ENCODE measurements at regions not wholly inside any gene's neighbourhood (a gene's known extent, or its start where the extent isn't known, plus 50 kb on each side); places are given as distances from the start of the nearest gene placed in this dataset.

GRCh38 chr12:59010941-59011340 lies 90.6 kb upstream of the LRIG3 start:
- TF ChIP-seq CTCF (IDR thresholded peaks at IDR 0.05) (no peak), POLR2A (IDR thresholded peaks at IDR 0.05) (no peak)

Data from stomach (tissue), 4 donors.